Neuronal stem cell (in vitro differentiated cells): ENCODE measurements at regions not wholly inside any gene's neighbourhood (a gene's known extent, or its start where the extent isn't known, plus 50 kb on each side); places are given as distances from the start of the nearest gene placed in this dataset.
A peak's percentile ranks its signal among the peaks of the same experiment; 100 is the strongest.

Experiments
- DNase-seq: peaks from one replicate; pipeline ENCODE4 v3.0.0-alpha.2; 2013; ENCODE audit warnings: low spot score
- H2AFZ ChIP-seq: one replicate; pipeline ENCODE4 v1.6.1; 2013; ENCODE audit warnings: mild to moderate bottlenecking, low read length, inconsistent platforms
- H2AK5ac ChIP-seq: 2 replicates; pipeline ENCODE4 v1.6.1; 2013; ENCODE audit warnings: low read depth, mild to moderate bottlenecking, inconsistent platforms, low read length, moderate library complexity, mixed read lengths
- H2BK120ac ChIP-seq: 2 replicates; pipeline ENCODE4 v1.6.1; 2013; ENCODE audit warnings: low read depth, mild to moderate bottlenecking, inconsistent platforms, low read length, moderate library complexity, mixed read lengths
- H2BK12ac ChIP-seq: one replicate; pipeline ENCODE4 v1.6.1; 2013; ENCODE audit warnings: low read length, inconsistent platforms
- H2BK15ac ChIP-seq: 2 replicates; pipeline ENCODE4 v1.6.1; 2013; ENCODE audit warnings: mild to moderate bottlenecking, low read length, inconsistent platforms, mixed read lengths
- H2BK5ac ChIP-seq: one replicate; pipeline ENCODE4 v1.6.1; 2013; ENCODE audit warnings: inconsistent platforms, mild to moderate bottlenecking, low read length, moderate library complexity
- H3K14ac ChIP-seq: one replicate; pipeline ENCODE4 v1.6.1; 2013; ENCODE audit warnings: low read length, inconsistent platforms
- H3K18ac ChIP-seq: 2 replicates; pipeline ENCODE4 v1.6.1; 2013; ENCODE audit warnings: low read length, inconsistent platforms
- H3K23ac ChIP-seq: 2 replicates; pipeline ENCODE4 v1.6.1; 2013; ENCODE audit warnings: low read depth, mild to moderate bottlenecking, mixed read lengths, low read length, inconsistent platforms; ENCODE audit not compliant: poor library complexity
- H3K27ac ChIP-seq: replicated peaks from 3 replicates; pipeline ENCODE4 v1.5.1; 2013; ENCODE audit warnings: low read length, inconsistent platforms
- H3K27me3 ChIP-seq, 3 experiments: 2 replicates each; pipeline ENCODE4 v1.6.1; 2013; ENCODE audit warnings: low read length in 3 of 3, mild to moderate bottlenecking in 2 of 3, inconsistent platforms in 1 of 3, low read depth in 1 of 3, mixed read lengths in 1 of 3, moderate library complexity in 1 of 3; ENCODE audit not compliant: control insufficient read depth in 3 of 3, insufficient read depth in 3 of 3
- H3K36me3 ChIP-seq, 2 donors: replicated peaks in 1 of 2; 2 replicates each; pipeline ENCODE4 v1.6.1; 2013; ENCODE audit warnings: low read length in 2 of 2; ENCODE audit not compliant: control insufficient read depth in 2 of 2, insufficient read depth in 2 of 2
- H3K4ac ChIP-seq: 2 replicates; pipeline ENCODE4 v1.6.1; 2013; ENCODE audit warnings: inconsistent platforms, mild to moderate bottlenecking, low read length, moderate library complexity
- H3K4me1 ChIP-seq, 2 donors: 1 replicate in 1 of 2; 2 replicates in 1 of 2; pipeline ENCODE4 v1.6.1; 2013; ENCODE audit warnings: low read length in 2 of 2, low read depth in 1 of 2; ENCODE audit not compliant: control insufficient read depth in 2 of 2, insufficient read depth in 1 of 2
- H3K4me2 ChIP-seq: one replicate; pipeline ENCODE4 v1.6.1; 2013; ENCODE audit warnings: mild to moderate bottlenecking, low read length, inconsistent platforms; ENCODE audit not compliant: insufficient read depth, poor library complexity, severe bottlenecking
- H3K4me3 ChIP-seq, 2 donors: 2 replicates each; pipeline ENCODE4 v1.5.1; 2013; ENCODE audit warnings: low read length in 2 of 2, mild to moderate bottlenecking in 2 of 2, inconsistent platforms in 1 of 2, moderate library complexity in 1 of 2
- H3K79me1 ChIP-seq: one replicate; pipeline ENCODE4 v1.6.1; 2013; ENCODE audit warnings: low read depth, mild to moderate bottlenecking, inconsistent platforms, low read length, moderate library complexity
- H3K9ac ChIP-seq: one replicate; pipeline ENCODE4 v1.6.1; 2013; ENCODE audit warnings: mild to moderate bottlenecking, low read depth, low read length, inconsistent platforms; ENCODE audit not compliant: poor library complexity
- H3K9me3 ChIP-seq, 2 donors: replicated peaks in 1 of 2; 2 replicates each; pipeline versions ENCODE3 to v1.6.1; 2013; ENCODE audit warnings: low read length in 2 of 2, mild to moderate bottlenecking in 2 of 2, inconsistent platforms in 1 of 2, low read depth in 1 of 2, mixed read lengths in 1 of 2, moderate library complexity in 1 of 2; ENCODE audit not compliant: control insufficient read depth in 2 of 2, insufficient read depth in 1 of 2
- H4K8ac ChIP-seq: one replicate; pipeline ENCODE4 v1.6.1; 2013; ENCODE audit warnings: low read depth, mild to moderate bottlenecking, inconsistent platforms, low read length, moderate library complexity
- H4K91ac ChIP-seq: one replicate; pipeline ENCODE4 v1.6.1; 2013; ENCODE audit warnings: low read length, low read depth, mild to moderate bottlenecking, inconsistent platforms; ENCODE audit not compliant: poor library complexity
- WGBS, 2 donors: extraction: QIAGEN DNeasy Blood & Tissue Kit; methylation state at CpG; one replicate each; pipeline ENCODE4 v1.1.7; 2013; ENCODE audit warnings: missing lambda C conversion rate in 2 of 2, mixed read lengths in 1 of 2; ENCODE audit not compliant: insufficient read length in 2 of 2, insufficient replicate concordance in 1 of 2; ENCODE audit errors: extremely low coverage in 2 of 2; 5-methylcytosine and 5-hydroxymethylcytosine counted together

- Histone ChIP-seq H3K36me3 (peaks cover 0 to 2% of the 10 kb centered on the region in 2 donors), H3K4ac (peak overlapping the region; percentile 30), H2BK12ac (peak overlapping the region; percentile 67), H3K27me3 (peaks cover 0 to 23% (median 0%) of the 10 kb centered on the region in 3 experiments), H2BK120ac (peak overlapping the region; percentile 32), H3K18ac (peak overlapping the region; percentile 90), H3K9me3 (peaks cover 0 to 7% of the 10 kb centered on the region in 2 donors), H3K23ac (peak overlapping the region; percentile 35), H4K8ac (no peak overlapping the region), H2BK15ac (peak overlapping the region; percentile 22), H3K4me2 (no peak overlapping the region), H2BK5ac (no peak overlapping the region), H4K91ac (peak overlapping the region; percentile 58), H2AK5ac (peak overlapping the region; percentile 85), H3K79me1 (peaks cover 1% of the 10 kb centered on the region), H3K14ac (peak overlapping the region; percentile 10), H3K9ac (peak overlapping the region; percentile 68), H3K4me1 (peaks cover 8 to 11% of the 10 kb centered on the region in 2 donors), H3K4me3 (no peak overlapping the region), H2AFZ (no peak overlapping the region), H3K27ac (no peak overlapping the region)
- DNase-seq, result no peak
- no CpG with 5 or more reads among the region's 20 CpGs for WGBS, 2 donors
Observed at GRCh38 chr22:44585559-44586350, 87.7 kb upstream of the RTL6 start.

GRCh38 chr22:44584256-44584902, 86.3 kb upstream of the RTL6 start:
- no CpG with 5 or more reads among the region's 7 CpGs for WGBS, 2 donors

GRCh38 chr22:44583854-44584253, 85.8 kb upstream of the RTL6 start:
- H3K18ac ChIP-seq, result no peak overlapping the region
- H4K91ac ChIP-seq, result no peak overlapping the region
- no peak for DNase-seq
- H3K36me3 ChIP-seq, result no peaks in the 10 kb centered on the region
- no peak overlapping the region for H2BK5ac ChIP-seq
- H3K27me3 ChIP-seq, result peaks cover 0 to 29% (median 0%) of the 10 kb centered on the region in 3 experiments
- no peak overlapping the region for H2BK12ac ChIP-seq
- H3K14ac ChIP-seq, result peak overlapping the region; percentile 78
- H3K4me2 ChIP-seq, result no peak overlapping the region
- peaks cover 8 to 11% of the 10 kb centered on the region in 2 donors for H3K4me1 ChIP-seq
- H2AFZ ChIP-seq, result no peak overlapping the region
- no peak overlapping the region for H2AK5ac ChIP-seq
- H3K4me3 ChIP-seq, result no peak overlapping the region
- H2BK120ac ChIP-seq, result no peak overlapping the region
- no peak overlapping the region for H3K23ac ChIP-seq
- WGBS, 2 donors, result no CpG with 5 or more reads among the region's 12 CpGs
- no peak overlapping the region for H3K27ac ChIP-seq
- peak overlapping the region; percentile 76 for H3K9ac ChIP-seq
- H3K9me3 ChIP-seq, result no peaks in the 10 kb centered on the region
- no peak overlapping the region for H3K4ac ChIP-seq
- H2BK15ac ChIP-seq, result peak overlapping the region; percentile 62
- no peaks in the 10 kb centered on the region for H3K79me1 ChIP-seq
- no peak overlapping the region for H4K8ac ChIP-seq

More at GRCh38 chr22:44584256-44584902, 86.3 kb upstream of the RTL6 start:
- Histone ChIP-seq H2BK5ac (no peak overlapping the region), H2BK120ac (no peak overlapping the region), H2AK5ac (peak overlapping the region; percentile 5), H2AFZ (no peak overlapping the region), H3K23ac (no peak overlapping the region), H3K36me3 (peaks cover 0 to 2% of the 10 kb centered on the region in 2 donors), H4K8ac (no peak overlapping the region), H3K27ac (no peak overlapping the region), H3K4me3 (no peak overlapping the region), H2BK12ac (no peak overlapping the region), H4K91ac (no peak overlapping the region), H3K9ac (no peak overlapping the region), H3K9me3 (peaks cover 0 to 2% of the 10 kb centered on the region in 2 donors), H3K4ac (no peak overlapping the region), H3K4me1 (peaks cover 8 to 11% of the 10 kb centered on the region in 2 donors), H3K18ac (peak overlapping the region; percentile 48), H3K79me1 (no peaks in the 10 kb centered on the region), H3K4me2 (no peak overlapping the region), H3K14ac (no peak overlapping the region), H2BK15ac (peak overlapping the region; percentile 62), H3K27me3 (peaks cover 0 to 29% (median 0%) of the 10 kb centered on the region in 3 experiments)
- no peak for DNase-seq
